Right atrium auricular region (tissue), 2 donors: ENCODE measurements at regions not wholly inside any gene's neighbourhood (a gene's known extent, or its start where the extent isn't known, plus 50 kb on each side); places are given as distances from the start of the nearest gene placed in this dataset.
"Not testable (repeated sequence)": the region's sequence is repeated elsewhere in the genome, so short reads cannot be mapped to it uniquely, and the experiment has no call there.

ENCODE experiments used
- DNase-seq: peaks from one replicate; pipeline ENCODE4 v3.0.0-alpha.2; 2019; ENCODE audit warnings: low spot score
- H3K27ac ChIP-seq, 2 donors: fragments of 200-600 bp; sonication (generic); 1 replicate in 1 of 2; 2 replicates in 1 of 2; pipeline ENCODE4 v1.5.1; 2016 to 2019
- H3K27me3 ChIP-seq, 2 donors: fragments of 200-600 bp; sonication (generic); one replicate each; pipeline versions ENCODE4 v1.5.1 to v1.6.0; 2017 to 2019
- H3K36me3 ChIP-seq: fragments of 200-600 bp; sonication (generic); one replicate; pipeline ENCODE4 v1.5.1; 2016
- H3K4me1 ChIP-seq, 2 donors: fragments of 200-600 bp; sonication (generic); one replicate each; pipeline versions ENCODE4 v1.5.1 to v1.6.0; 2017 to 2019
- H3K4me3 ChIP-seq, 2 donors: fragments of 200-600 bp; sonication (generic); 1 replicate in 1 of 2; 2 replicates in 1 of 2; pipeline ENCODE4 v1.5.1; 2017 to 2019; ENCODE audit warnings: mild to moderate bottlenecking in 1 of 2, moderate library complexity in 1 of 2
- H3K9me3 ChIP-seq, 2 donors: fragments of 200-600 bp; sonication (generic); one replicate each; pipeline ENCODE4 v1.5.1; 2019
- TF ChIP-seq, protein P1 (sequence below), 2 donors: fragments of 200-600 bp; sonication (generic); IDR thresholded peaks; one replicate each; pipeline ENCODE4 v1.5.1; 2019; ENCODE audit warnings: antibody characterized with exemption in 2 of 2

- no peaks in the 10 kb centered on the region for H3K36me3 ChIP-seq
- no peaks in the 10 kb centered on the region for H3K9me3 ChIP-seq
- H3K4me1 ChIP-seq, result no peaks in the 10 kb centered on the region
- TF ChIP-seq, protein P1, sequence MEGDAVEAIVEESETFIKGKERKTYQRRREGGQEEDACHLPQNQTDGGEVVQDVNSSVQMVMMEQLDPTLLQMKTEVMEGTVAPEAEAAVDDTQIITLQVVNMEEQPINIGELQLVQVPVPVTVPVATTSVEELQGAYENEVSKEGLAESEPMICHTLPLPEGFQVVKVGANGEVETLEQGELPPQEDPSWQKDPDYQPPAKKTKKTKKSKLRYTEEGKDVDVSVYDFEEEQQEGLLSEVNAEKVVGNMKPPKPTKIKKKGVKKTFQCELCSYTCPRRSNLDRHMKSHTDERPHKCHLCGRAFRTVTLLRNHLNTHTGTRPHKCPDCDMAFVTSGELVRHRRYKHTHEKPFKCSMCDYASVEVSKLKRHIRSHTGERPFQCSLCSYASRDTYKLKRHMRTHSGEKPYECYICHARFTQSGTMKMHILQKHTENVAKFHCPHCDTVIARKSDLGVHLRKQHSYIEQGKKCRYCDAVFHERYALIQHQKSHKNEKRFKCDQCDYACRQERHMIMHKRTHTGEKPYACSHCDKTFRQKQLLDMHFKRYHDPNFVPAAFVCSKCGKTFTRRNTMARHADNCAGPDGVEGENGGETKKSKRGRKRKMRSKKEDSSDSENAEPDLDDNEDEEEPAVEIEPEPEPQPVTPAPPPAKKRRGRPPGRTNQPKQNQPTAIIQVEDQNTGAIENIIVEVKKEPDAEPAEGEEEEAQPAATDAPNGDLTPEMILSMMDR (IDR thresholded peaks at IDR 0.05), result no peak
- no peak overlapping the region for H3K4me3 ChIP-seq
- no peak overlapping the region for H3K27ac ChIP-seq
- no peak for DNase-seq
- H3K27me3 ChIP-seq, result no peaks in the 10 kb centered on the region
Measured at GRCh38 chr7:53491051-53491450, 455.6 kb downstream of the POM121L12 start.

GRCh38 chr7:53495181-53495580 lies 459.7 kb downstream of the POM121L12 start:
- H3K36me3 ChIP-seq, H3K4me1 ChIP-seq, DNase-seq, H3K4me3 ChIP-seq, H3K27ac ChIP-seq, H3K27me3 ChIP-seq, H3K9me3 ChIP-seq: not testable (repeated sequence)

- Histone ChIP-seq H3K27me3 (no peaks in the 10 kb centered on the region), H3K27ac (no peak overlapping the region)
Measured at GRCh38 chr7:53500076-53500475, 464.6 kb downstream of the POM121L12 start.

GRCh38 chr7:53504914-53505313 lies 469.5 kb downstream of the POM121L12 start:
- Histone ChIP-seq H3K4me3 (no peak overlapping the region), H3K36me3 (no peaks in the 10 kb centered on the region), H3K27me3 (no peaks in the 10 kb centered on the region), H3K27ac (no peak overlapping the region), H3K9me3 (no peaks in the 10 kb centered on the region), H3K4me1 (no peaks in the 10 kb centered on the region)
- DNase-seq, result no peak
- TF ChIP-seq, protein P1 (IDR thresholded peaks at IDR 0.05), result no peak

More at GRCh38 chr7:53500076-53500475, 464.6 kb downstream of the POM121L12 start:
- Histone ChIP-seq H3K36me3 (no peaks in the 10 kb centered on the region), H3K4me3 (no peak overlapping the region), H3K4me1 (no peaks in the 10 kb centered on the region), H3K9me3 (no peaks in the 10 kb centered on the region)
- DNase-seq, result no peak
- TF ChIP-seq, protein P1 (IDR thresholded peaks at IDR 0.05), result no peak

DNA sequence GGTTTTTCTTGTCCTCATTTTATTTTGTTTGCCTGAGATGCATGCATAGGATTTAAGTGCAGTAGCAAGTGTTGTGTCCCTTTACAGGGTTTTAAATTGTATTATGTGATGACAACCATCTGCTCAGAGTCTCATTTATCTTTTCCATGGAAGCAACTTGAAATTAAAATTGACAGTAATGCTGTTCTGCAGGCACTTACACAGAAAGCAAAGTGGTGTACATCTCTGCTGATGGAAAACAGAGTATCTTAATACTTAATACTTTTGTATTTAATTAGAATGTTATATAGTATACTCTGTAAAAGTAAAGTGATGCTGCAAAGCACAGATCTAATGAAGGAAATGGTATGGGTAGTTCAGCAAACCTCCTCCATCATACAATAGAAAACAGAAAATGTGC lies 482.9 kb downstream of the POM121L12 start:
- Histone ChIP-seq H3K36me3 (no peaks in the 10 kb centered on the region), H3K9me3 (no peaks in the 10 kb centered on the region), H3K27me3 (no peaks in the 10 kb centered on the region), H3K27ac (no peak overlapping the region), H3K4me1 (no peaks in the 10 kb centered on the region), H3K4me3 (no peak overlapping the region)
- TF ChIP-seq, protein P1 (IDR thresholded peaks at IDR 0.05), result no peak
- no peak for DNase-seq

- no peaks in the 10 kb centered on the region for H3K36me3 ChIP-seq
- no peaks in the 10 kb centered on the region for H3K27me3 ChIP-seq
- H3K9me3 ChIP-seq, result no peaks in the 10 kb centered on the region
- TF ChIP-seq, protein P1 (IDR thresholded peaks at IDR 0.05), result no peak
- DNase-seq, result no peak
- no peak overlapping the region for H3K4me3 ChIP-seq
- no peaks in the 10 kb centered on the region for H3K4me1 ChIP-seq
- no peak overlapping the region for H3K27ac ChIP-seq
Measured at GRCh38 chr7:53520841-53521240, 485.4 kb downstream of the POM121L12 start.
